Brain microvascular endothelial cell (primary cell): ENCODE measurements at regions not wholly inside any gene's neighbourhood (a gene's known extent, or its start where the extent isn't known, plus 50 kb on each side); places are given as distances from the start of the nearest gene placed in this dataset.

ENCODE experiments used
- DNase-seq: peaks from one replicate; pipeline ENCODE4 v3.0.0-alpha.2; 2020
- H3K27ac ChIP-seq: fragments of 250-450 bp; sonication (Bioruptor Pico); 2 replicates; pipeline ENCODE4 v1.5.1; 2020; ENCODE audit warnings: mild to moderate bottlenecking, moderate library complexity
- H3K27me3 ChIP-seq: fragments of 250-450 bp; sonication (Bioruptor Pico); replicated peaks from 2 replicates; pipeline ENCODE4 v1.5.1; 2020; ENCODE audit warnings: mild to moderate bottlenecking
- H3K36me3 ChIP-seq: fragments of 250-450 bp; sonication (Bioruptor Pico); replicated peaks from 2 replicates; pipeline ENCODE4 v1.5.1; 2020; ENCODE audit warnings: mild to moderate bottlenecking
- H3K4me3 ChIP-seq: 2 replicates; pipeline ENCODE4 v1.5.1; 2011; ENCODE audit warnings: low read depth, mild to moderate bottlenecking, control low read depth, low read length, moderate library complexity
- CTCF ChIP-seq: IDR thresholded peaks from 2 replicates; pipeline ENCODE4 v1.5.1; 2011; ENCODE audit warnings: low read depth, mild to moderate bottlenecking, moderate library complexity, low read length, control low read depth, inconsistent platforms; ENCODE audit errors: missing control alignments
- in situ Hi-C: cut with HindIII; loops from 2 replicates; pipeline ENCODE4 v1.10.0; 2017; ENCODE audit warnings: low sequenced_read_pairs, low pct_ligation_motif_present

- no peak overlapping the region for H3K4me3 ChIP-seq
- DNase-seq = no peak
- in situ Hi-C loops = no loop called here
These were observed 154.8 kb upstream of the LRIG1 start for GRCh38 chr3:66655671-66656070.

GRCh38 chr3:66656609-66657008, 155.8 kb upstream of the LRIG1 start:
- in situ Hi-C loops = no loop called here
- Histone ChIP-seq H3K36me3 (no peaks in the 10 kb centered on the region), H3K27ac (no peak overlapping the region), H3K4me3 (no peak overlapping the region), H3K27me3 (no peaks in the 10 kb centered on the region)
- no peak for TF ChIP-seq CTCF
- no peak for DNase-seq

More at GRCh38 chr3:66655671-66656070, 154.8 kb upstream of the LRIG1 start:
- Histone ChIP-seq H3K27ac (no peak overlapping the region), H3K36me3 (no peaks in the 10 kb centered on the region), H3K27me3 (no peaks in the 10 kb centered on the region)
- no peak for TF ChIP-seq CTCF

- in situ Hi-C loops = no loop called here
- H3K27ac ChIP-seq = no peak overlapping the region
- no peak for TF ChIP-seq CTCF
- DNase-seq = no peak
- no peak overlapping the region for H3K4me3 ChIP-seq
- no peaks in the 10 kb centered on the region for H3K27me3 ChIP-seq
- no peaks in the 10 kb centered on the region for H3K36me3 ChIP-seq
These were observed 158.2 kb upstream of the LRIG1 start for GRCh38 chr3:66659056-66659455.

- Histone ChIP-seq H3K36me3 (no peaks in the 10 kb centered on the region), H3K4me3 (no peak overlapping the region), H3K27ac (no peak overlapping the region), H3K27me3 (no peaks in the 10 kb centered on the region)
- in situ Hi-C loops = no loop called here
- DNase-seq = no peak
- TF ChIP-seq CTCF = no peak
These were observed 160.8 kb upstream of the LRIG1 start for GRCh38 chr3:66661628-66662027.

GRCh38 chr3:66662894-66663293, 162.1 kb upstream of the LRIG1 start:
- H3K4me3 ChIP-seq = no peak overlapping the region
- no peak for DNase-seq
- H3K36me3 ChIP-seq = no peaks in the 10 kb centered on the region
- TF ChIP-seq CTCF = no peak
- in situ Hi-C loops = no loop called here
- no peaks in the 10 kb centered on the region for H3K27me3 ChIP-seq
- no peak overlapping the region for H3K27ac ChIP-seq

GRCh38 chr3:66665021-66665695, 164.3 kb upstream of the LRIG1 start:
- DNase-seq = no peak
- Histone ChIP-seq H3K27me3 (no peaks in the 10 kb centered on the region), H3K36me3 (no peaks in the 10 kb centered on the region), H3K27ac (no peak overlapping the region), H3K4me3 (no peak overlapping the region)
- no peak for TF ChIP-seq CTCF
- in situ Hi-C loops = no loop called here
